Bronchial epithelial cell (primary cell): ENCODE measurements at regions not wholly inside any gene's neighbourhood (a gene's known extent, or its start where the extent isn't known, plus 50 kb on each side); places are given as distances from the start of the nearest gene placed in this dataset.
"Not testable (repeated sequence)": the region's sequence is repeated elsewhere in the genome, so short reads cannot be mapped to it uniquely, and the experiment has no call there.

Experiments used
- DNase-seq: peaks from one replicate; pipeline ENCODE4 v3.0.0-alpha.2; 2010; ENCODE audit warnings: low read depth
- FAIRE-seq: peaks from 2 replicates; lab custom pipeline; 2011; peaks lifted over from hg19 to GRCh38; lab: Jason Lieb, UNC
- H3K27me3 ChIP-seq: 2 replicates; pipeline ENCODE4 v1.5.1; 2011; ENCODE audit warnings: low read length; ENCODE audit not compliant: control insufficient read depth, insufficient read depth
- H3K36me3 ChIP-seq: 2 replicates; pipeline ENCODE4 v1.5.1; 2011; ENCODE audit warnings: low read length; ENCODE audit not compliant: control insufficient read depth, insufficient read depth
- H3K4me3 ChIP-seq: 2 replicates; pipeline ENCODE4 v1.5.1; 2011; ENCODE audit warnings: mild to moderate bottlenecking, low read depth, low read length, control low read depth
- CTCF ChIP-seq: IDR thresholded peaks from 2 replicates; pipeline ENCODE4 v1.5.1; 2011; ENCODE audit warnings: mild to moderate bottlenecking, moderate library complexity, low read length, control low read depth, inconsistent platforms; ENCODE audit not compliant: insufficient read depth, severe bottlenecking

GRCh38 chr4:78710536-78710935, 65.6 kb upstream of the BMP2K start:
- DNase-seq = peak; percentile 97
- H3K36me3 ChIP-seq = no peaks in the 10 kb centered on the region
- H3K27me3 ChIP-seq = no peaks in the 10 kb centered on the region
- no peak for FAIRE-seq
- H3K4me3 ChIP-seq = no peak overlapping the region
- TF ChIP-seq CTCF = no peak

GRCh38 chr4:78711676-78712075, 64.5 kb upstream of the BMP2K start:
- H3K36me3 ChIP-seq = no peaks in the 10 kb centered on the region
- H3K27me3 ChIP-seq = no peaks in the 10 kb centered on the region
- FAIRE-seq = no peak
- no peak for DNase-seq
- no peak for TF ChIP-seq CTCF
- H3K4me3 ChIP-seq = no peak overlapping the region

GRCh38 chr4:78714598-78714997, 61.6 kb upstream of the BMP2K start:
- FAIRE-seq = not testable (repeated sequence)

GRCh38 chr4:78715372-78715771, 60.8 kb upstream of the BMP2K start:
- DNase-seq, FAIRE-seq, H3K4me3 ChIP-seq, H3K27me3 ChIP-seq, H3K36me3 ChIP-seq: not testable (repeated sequence)

More at GRCh38 chr4:78714598-78714997, 61.6 kb upstream of the BMP2K start:
- not testable (repeated sequence) for H3K27me3 ChIP-seq, DNase-seq, H3K4me3 ChIP-seq, H3K36me3 ChIP-seq

- DNase-seq, H3K36me3 ChIP-seq, FAIRE-seq: not testable (repeated sequence)
Measured at GRCh38 chr4:78717712-78718111, 58.4 kb upstream of the BMP2K start.

GRCh38 chr4:78720204-78720603, 55.9 kb upstream of the BMP2K start:
- Histone ChIP-seq H3K4me3 (no peak overlapping the region), H3K36me3 (no peaks in the 10 kb centered on the region), H3K27me3 (no peaks in the 10 kb centered on the region)
- FAIRE-seq = no peak
- no peak for DNase-seq
- TF ChIP-seq CTCF = no peak

More at GRCh38 chr4:78717712-78718111, 58.4 kb upstream of the BMP2K start:
- H3K4me3 ChIP-seq, H3K27me3 ChIP-seq: not testable (repeated sequence)

- FAIRE-seq (no peak), DNase-seq (no peak)
- no peak for TF ChIP-seq CTCF
- no peaks in the 10 kb centered on the region for H3K36me3 ChIP-seq
- H3K27me3 ChIP-seq = no peaks in the 10 kb centered on the region
- no peak overlapping the region for H3K4me3 ChIP-seq
Measured at GRCh38 chr4:78720994-78721677, 55.0 kb upstream of the BMP2K start.
